ENCODE measurements at regions not wholly inside any gene's neighbourhood (a gene's known extent, or its start where the extent isn't known, plus 50 kb on each side); places are given as distances from the start of the nearest gene placed in this dataset.
"Not testable (repeated sequence)": the region's sequence is repeated elsewhere in the genome, so short reads cannot be mapped to it uniquely, and the experiment has no call there.

GRCh38 chr10:53358978-53359377 lies 586.4 kb upstream of the MBL2 start:
- not testable (repeated sequence) for TF ChIP-seq CTCF, POLR2A (IDR thresholded peaks at IDR 0.05)
